ENCODE measurements at regions not wholly inside any gene's neighbourhood (a gene's known extent, or its start where the extent isn't known, plus 50 kb on each side); places are given as distances from the start of the nearest gene placed in this dataset.

DNA sequence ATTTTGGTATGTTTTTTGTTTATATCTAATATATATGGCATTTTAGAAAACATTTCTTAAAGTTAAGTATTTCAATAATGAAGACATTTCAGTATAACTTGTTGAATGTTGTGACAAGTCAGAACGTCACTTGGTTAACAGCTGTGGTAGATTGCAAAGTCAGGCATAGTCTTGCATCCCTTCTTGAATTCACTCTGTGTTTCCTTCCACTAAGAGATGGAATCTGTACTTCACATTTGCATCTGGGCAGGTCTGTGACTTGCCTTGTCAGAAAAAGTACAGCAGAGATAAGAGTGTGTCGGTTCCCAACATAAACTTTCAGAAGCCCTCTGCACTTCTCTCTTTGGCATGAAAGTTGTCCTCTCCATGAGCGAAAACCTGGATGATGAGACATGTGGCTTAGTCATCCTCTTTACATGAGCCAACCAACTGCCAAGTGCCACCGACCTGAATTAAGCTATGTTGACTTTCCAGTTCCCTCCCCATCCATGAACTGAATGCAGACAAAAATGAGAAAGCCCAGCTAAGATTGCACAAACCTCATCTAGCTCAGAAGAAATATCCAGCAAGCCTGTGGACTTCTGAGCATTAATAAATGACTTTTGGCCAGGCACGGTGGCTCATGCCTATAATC, 1730.2 kb downstream of the MRPL39 start:
- no peak overlapping the region for H3K27ac ChIP-seq
- DNase-seq (no peak), ATAC-seq (ENCODE audit: low FRiP score in 2 of 2) (no peak)
- no peaks in the 10 kb centered on the region for H3K4me1 ChIP-seq
- H3K36me3 ChIP-seq: no peaks in the 10 kb centered on the region
- no peak overlapping the region for H3K4me3 ChIP-seq
- 80 to 87% methylated on average over 5 of the region's 5 CpGs for WGBS, 2 donors
- H3K9me3 ChIP-seq: no peaks in the 10 kb centered on the region
- H3K27me3 ChIP-seq: no peaks in the 10 kb centered on the region
- TF ChIP-seq, protein P1, sequence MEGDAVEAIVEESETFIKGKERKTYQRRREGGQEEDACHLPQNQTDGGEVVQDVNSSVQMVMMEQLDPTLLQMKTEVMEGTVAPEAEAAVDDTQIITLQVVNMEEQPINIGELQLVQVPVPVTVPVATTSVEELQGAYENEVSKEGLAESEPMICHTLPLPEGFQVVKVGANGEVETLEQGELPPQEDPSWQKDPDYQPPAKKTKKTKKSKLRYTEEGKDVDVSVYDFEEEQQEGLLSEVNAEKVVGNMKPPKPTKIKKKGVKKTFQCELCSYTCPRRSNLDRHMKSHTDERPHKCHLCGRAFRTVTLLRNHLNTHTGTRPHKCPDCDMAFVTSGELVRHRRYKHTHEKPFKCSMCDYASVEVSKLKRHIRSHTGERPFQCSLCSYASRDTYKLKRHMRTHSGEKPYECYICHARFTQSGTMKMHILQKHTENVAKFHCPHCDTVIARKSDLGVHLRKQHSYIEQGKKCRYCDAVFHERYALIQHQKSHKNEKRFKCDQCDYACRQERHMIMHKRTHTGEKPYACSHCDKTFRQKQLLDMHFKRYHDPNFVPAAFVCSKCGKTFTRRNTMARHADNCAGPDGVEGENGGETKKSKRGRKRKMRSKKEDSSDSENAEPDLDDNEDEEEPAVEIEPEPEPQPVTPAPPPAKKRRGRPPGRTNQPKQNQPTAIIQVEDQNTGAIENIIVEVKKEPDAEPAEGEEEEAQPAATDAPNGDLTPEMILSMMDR (IDR thresholded peaks at IDR 0.05): no peak
- no peak for TF ChIP-seq POLR2AphosphoS5 (IDR thresholded peaks at IDR 0.05)
- TF ChIP-seq POLR2A (IDR thresholded peaks at IDR 0.05): no peak
- no peak for TF ChIP-seq EP300 (IDR thresholded peaks at IDR 0.05)

DNA sequence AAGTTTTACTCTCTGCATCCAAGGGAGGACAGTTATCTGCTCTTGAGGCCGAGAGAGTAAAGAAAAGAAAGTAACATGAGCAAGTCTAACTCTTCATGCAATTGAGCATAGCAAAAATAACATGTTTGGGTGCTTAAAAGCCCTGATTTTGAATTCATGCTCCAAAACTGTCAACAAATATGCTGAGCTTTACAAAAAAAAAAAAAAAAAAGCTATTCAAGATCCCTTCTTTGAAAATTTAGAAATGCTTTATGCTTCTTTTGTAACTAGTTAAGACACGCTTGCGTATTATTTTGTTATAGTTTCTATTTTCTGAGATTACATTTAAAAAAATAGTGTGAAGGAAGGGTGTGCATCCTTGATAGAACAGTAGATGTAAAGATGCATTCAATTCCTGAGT, 1733.0 kb downstream of the MRPL39 start:
- TF ChIP-seq EP300 (IDR thresholded peaks at IDR 0.05) (no peak), POLR2A (IDR thresholded peaks at IDR 0.05) (no peak), POLR2AphosphoS5 (IDR thresholded peaks at IDR 0.05) (no peak)
- TF ChIP-seq, protein P1 (IDR thresholded peaks at IDR 0.05): no peak
- Histone ChIP-seq H3K9me3 (no peaks in the 10 kb centered on the region), H3K4me3 (no peak overlapping the region), H3K27me3 (no peaks in the 10 kb centered on the region), H3K36me3 (no peaks in the 10 kb centered on the region), H3K4me1 (no peaks in the 10 kb centered on the region), H3K27ac (no peak overlapping the region)
- ATAC-seq (ENCODE audit: low FRiP score in 2 of 2) (no peak), DNase-seq (no peak)
- WGBS, 2 donors: 82 to 84% methylated on average over 3 of the region's 3 CpGs

DNA sequence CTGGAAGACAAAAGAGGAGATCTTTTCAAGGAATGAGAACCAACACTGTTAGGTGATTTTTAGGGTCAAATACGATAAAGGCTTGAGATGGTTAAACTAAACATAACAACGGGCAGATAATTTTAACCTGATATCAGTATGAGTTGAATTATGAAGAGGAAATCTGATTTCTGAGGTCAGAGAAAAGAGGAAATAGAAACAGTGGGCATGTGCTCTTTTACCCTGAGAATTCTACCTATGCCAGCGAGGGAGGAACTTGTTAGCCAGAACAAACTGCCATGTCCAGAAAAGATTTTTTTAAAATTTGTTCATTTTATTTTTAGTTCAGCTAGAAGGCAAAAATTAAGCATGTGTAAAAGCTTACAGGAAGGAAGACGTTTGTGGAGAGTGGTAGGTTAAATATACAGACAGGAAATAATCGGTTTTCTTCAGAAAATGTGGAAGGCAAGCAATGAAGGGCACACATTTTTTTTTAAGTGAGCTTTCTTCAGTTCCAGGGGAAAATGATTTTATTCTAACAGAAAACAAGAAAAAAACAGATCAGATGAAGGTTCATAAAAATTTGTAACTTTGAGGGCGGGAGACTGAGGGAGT, 1745.3 kb downstream of the MRPL39 start:
- Histone ChIP-seq H3K4me3 (no peak overlapping the region), H3K27me3 (no peaks in the 10 kb centered on the region), H3K27ac (no peak overlapping the region), H3K9me3 (no peaks in the 10 kb centered on the region), H3K4me1 (no peaks in the 10 kb centered on the region), H3K36me3 (no peaks in the 10 kb centered on the region)
- TF ChIP-seq EP300 (IDR thresholded peaks at IDR 0.05) (no peak), POLR2AphosphoS5 (IDR thresholded peaks at IDR 0.05) (no peak), POLR2A (IDR thresholded peaks at IDR 0.05) (no peak)
- TF ChIP-seq, protein P1 (IDR thresholded peaks at IDR 0.05): no peak
- ATAC-seq (ENCODE audit: low FRiP score in 2 of 2) (no peak), DNase-seq (no peak)
- WGBS, 2 donors: 45 to 48% methylated on average over 6 of the region's 6 CpGs

DNA sequence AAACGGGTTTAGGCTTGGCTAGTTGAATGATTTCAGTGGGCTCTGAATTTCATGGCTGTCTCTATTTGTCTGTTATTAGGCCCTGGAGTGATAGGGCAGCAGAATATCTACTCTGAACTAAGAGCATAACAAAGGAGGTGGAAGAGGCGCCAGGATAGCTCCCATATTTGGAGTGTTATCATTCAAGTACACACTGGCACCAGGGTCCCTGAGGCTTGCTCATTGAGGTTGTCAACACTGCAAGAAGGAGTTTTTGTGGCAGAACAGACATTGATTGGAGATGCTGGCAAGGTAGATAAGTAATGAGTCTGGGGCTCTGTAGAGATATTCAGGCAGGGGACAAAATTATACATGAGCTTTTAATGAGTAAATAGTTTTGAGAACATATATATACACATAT, 1748.4 kb downstream of the MRPL39 start:
- WGBS, 2 donors: 42 to 45% methylated on average over 2 of the region's 2 CpGs
- no peaks in the 10 kb centered on the region for H3K27me3 ChIP-seq
- DNase-seq (no peak), ATAC-seq (ENCODE audit: low FRiP score in 2 of 2) (no peak)
- no peak for TF ChIP-seq POLR2AphosphoS5 (IDR thresholded peaks at IDR 0.05)
- TF ChIP-seq, protein P1 (IDR thresholded peaks at IDR 0.05): no peak
- no peak for TF ChIP-seq EP300 (IDR thresholded peaks at IDR 0.05)
- TF ChIP-seq POLR2A (IDR thresholded peaks at IDR 0.05): no peak
- H3K4me3 ChIP-seq: no peak overlapping the region
- H3K27ac ChIP-seq: no peak overlapping the region
- no peaks in the 10 kb centered on the region for H3K9me3 ChIP-seq
- no peaks in the 10 kb centered on the region for H3K36me3 ChIP-seq
- H3K4me1 ChIP-seq: no peaks in the 10 kb centered on the region
